Astrocyte of the spinal cord (primary cell): ENCODE measurements at regions not wholly inside any gene's neighbourhood (a gene's known extent, or its start where the extent isn't known, plus 50 kb on each side); places are given as distances from the start of the nearest gene placed in this dataset.

Source experiments
- DNase-seq: peaks from one replicate; pipeline ENCODE4 v3.0.0; 2011; ENCODE audit warnings: low read depth, low spot score
- H3K4me3 ChIP-seq: 2 replicates; pipeline ENCODE4 v1.5.1; 2011; ENCODE audit warnings: low read depth, mild to moderate bottlenecking, low read length, moderate library complexity
- in situ Hi-C: cut with HindIII; loops from 2 replicates; pipeline ENCODE4 v1.10.0; 2017; ENCODE audit warnings: low sequenced_read_pairs
- TF ChIP-seq, protein P1 (sequence below): IDR thresholded peaks from 2 replicates; pipeline ENCODE4 v1.5.1; 2012; ENCODE audit warnings: low read depth, mild to moderate bottlenecking, low read length, inconsistent platforms

GRCh38 chr10:93147281-93147680 is 73.6 kb downstream of the CYP26A1 start:
- DNase-seq = no peak
- in situ Hi-C loops = no loop called here
- TF ChIP-seq, protein P1, sequence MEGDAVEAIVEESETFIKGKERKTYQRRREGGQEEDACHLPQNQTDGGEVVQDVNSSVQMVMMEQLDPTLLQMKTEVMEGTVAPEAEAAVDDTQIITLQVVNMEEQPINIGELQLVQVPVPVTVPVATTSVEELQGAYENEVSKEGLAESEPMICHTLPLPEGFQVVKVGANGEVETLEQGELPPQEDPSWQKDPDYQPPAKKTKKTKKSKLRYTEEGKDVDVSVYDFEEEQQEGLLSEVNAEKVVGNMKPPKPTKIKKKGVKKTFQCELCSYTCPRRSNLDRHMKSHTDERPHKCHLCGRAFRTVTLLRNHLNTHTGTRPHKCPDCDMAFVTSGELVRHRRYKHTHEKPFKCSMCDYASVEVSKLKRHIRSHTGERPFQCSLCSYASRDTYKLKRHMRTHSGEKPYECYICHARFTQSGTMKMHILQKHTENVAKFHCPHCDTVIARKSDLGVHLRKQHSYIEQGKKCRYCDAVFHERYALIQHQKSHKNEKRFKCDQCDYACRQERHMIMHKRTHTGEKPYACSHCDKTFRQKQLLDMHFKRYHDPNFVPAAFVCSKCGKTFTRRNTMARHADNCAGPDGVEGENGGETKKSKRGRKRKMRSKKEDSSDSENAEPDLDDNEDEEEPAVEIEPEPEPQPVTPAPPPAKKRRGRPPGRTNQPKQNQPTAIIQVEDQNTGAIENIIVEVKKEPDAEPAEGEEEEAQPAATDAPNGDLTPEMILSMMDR = no peak
- H3K4me3 ChIP-seq = no peak overlapping the region

DNA sequence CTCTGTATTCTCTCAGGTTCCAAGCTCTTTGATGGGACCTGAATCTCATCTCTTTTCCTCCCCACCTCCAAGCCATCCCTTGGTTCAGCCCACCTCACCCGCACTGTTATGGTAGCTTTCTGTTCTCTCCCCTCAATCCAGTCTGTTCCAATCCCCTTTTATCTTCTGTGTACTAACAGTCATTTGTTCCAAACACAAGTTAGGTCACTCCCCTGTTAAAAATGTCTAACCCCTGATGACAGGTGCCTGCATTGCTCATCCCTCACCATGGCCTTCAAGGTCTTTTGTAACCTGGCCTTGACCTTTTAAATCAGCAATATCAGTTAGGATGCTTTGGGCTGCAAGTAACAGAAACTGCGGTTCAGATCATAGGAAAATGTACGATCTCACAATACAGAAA is 74.8 kb downstream of the CYP26A1 start:
- TF ChIP-seq, protein P1 = no peak
- in situ Hi-C loops = no loop called here
- H3K4me3 ChIP-seq = no peak overlapping the region

DNA sequence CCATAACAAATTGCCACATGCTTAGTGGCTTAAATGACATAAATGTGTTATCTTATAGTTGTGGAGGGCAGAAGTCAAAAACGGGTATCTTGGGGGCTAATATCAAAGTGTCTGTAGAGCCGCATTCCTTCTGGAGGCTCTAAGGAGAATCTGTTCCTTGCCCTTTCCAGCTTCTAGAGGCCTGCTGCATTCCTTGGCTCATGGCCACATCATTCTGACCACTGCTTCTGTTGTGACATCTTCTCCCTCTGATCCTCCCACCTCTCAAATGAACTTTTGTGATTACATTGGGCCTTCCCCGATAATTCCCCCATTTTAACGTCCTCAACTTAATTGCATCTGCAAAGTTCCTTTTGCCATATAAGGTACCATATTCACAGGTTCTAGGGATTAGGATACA is 76.1 kb downstream of the CYP26A1 start:
- no peak for DNase-seq
- in situ Hi-C loops = no loop called here
- TF ChIP-seq, protein P1 = no peak
- H3K4me3 ChIP-seq = no peak overlapping the region

More for the DNA sequence above, 74.8 kb downstream of the CYP26A1 start:
- DNase-seq = no peak

DNA sequence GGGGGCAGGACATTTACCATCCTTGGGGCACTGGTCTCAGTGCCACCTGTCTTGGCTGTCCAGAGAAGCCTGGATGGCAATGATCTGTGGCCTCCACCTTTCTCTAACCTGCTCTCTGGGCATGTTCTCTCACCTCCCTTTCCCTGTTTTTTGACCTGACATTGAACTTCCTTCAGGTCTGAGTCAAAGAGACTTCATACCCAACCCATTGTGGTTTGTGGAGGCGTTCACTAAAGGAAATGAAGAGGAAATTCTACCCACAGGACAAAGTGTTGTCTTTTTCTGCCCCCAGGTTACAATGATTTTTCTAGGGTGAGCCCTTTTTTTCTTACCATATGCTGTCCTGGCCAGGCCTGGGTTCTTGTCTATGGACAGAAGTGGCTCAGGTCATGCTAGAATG is 76.6 kb downstream of the CYP26A1 start:
- TF ChIP-seq, protein P1 = no peak
- in situ Hi-C loops = no loop called here
- no peak overlapping the region for H3K4me3 ChIP-seq
- DNase-seq = no peak

DNA sequence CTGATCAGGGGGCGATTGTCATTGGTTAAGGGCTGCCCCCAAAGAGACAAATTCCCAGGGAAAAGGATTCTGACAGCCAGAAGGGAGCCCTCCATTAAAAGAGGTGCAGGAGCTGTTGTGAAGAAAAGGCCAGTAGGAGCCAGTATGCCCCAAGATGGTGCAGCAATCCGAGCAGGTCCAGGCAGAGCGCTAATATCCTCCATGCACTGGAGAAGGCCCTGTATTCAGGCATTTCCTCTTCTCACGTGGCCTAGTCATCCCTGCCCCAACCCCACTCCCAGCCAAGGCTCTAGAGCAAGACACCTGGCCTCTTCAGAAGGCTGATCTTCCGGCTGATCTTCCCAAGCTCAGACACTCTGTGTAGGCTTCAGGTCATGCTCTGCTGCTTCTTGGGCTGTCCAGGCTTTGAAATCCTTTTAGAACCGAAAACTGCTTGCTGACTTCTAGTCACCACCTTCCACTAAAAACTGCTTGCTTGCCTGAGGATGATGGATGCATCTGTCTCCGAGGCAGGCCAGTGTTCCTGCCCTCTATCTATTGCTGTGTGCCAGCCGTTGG is 77.4 kb downstream of the CYP26A1 start:
- H3K4me3 ChIP-seq = no peak overlapping the region
- no peak for DNase-seq
- in situ Hi-C loops = no loop called here
- TF ChIP-seq, protein P1 = no peak

DNA sequence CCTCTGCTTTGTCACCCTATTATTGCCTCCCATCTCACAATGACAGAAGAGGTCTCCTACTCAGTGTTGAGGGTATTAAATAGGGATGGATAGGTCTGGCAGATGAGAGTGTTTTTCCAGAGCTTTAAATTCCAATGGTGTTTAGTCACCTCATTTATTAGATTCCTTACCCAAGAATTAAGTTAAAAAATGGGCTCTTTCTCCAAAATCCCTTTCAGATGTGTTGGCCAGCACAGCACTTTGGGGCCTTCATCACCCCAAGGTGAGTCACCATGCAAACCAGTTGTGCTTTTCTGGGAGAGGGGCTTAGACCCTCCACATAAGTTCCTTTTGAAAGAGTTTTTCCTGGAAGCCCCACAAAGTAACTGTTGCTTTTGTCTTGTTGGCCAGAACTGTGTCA is 78.4 kb downstream of the CYP26A1 start:
- peak; percentile 65 for DNase-seq
- H3K4me3 ChIP-seq = no peak overlapping the region
- in situ Hi-C loops = no loop called here
- TF ChIP-seq, protein P1 = no peak

- no peak for DNase-seq
- no peak overlapping the region for H3K4me3 ChIP-seq
- in situ Hi-C loops = no loop called here
- TF ChIP-seq, protein P1 = no peak
These were observed 80.8 kb downstream of the CYP26A1 start for GRCh38 chr10:93154531-93154930.
